Inflammatory macrophage treated with lipopolysaccharide for 1 hour (primary cell): ENCODE measurements at regions not wholly inside any gene's neighbourhood (a gene's known extent, or its start where the extent isn't known, plus 50 kb on each side); places are given as distances from the start of the nearest gene placed in this dataset.
A peak's percentile ranks its signal among the peaks of the same experiment; 100 is the strongest.

Experiments used
- DNase-seq, 2 donors: peaks; one replicate each; pipeline ENCODE4 v3.0.0-alpha.2; 2020 to 2022

DNA sequence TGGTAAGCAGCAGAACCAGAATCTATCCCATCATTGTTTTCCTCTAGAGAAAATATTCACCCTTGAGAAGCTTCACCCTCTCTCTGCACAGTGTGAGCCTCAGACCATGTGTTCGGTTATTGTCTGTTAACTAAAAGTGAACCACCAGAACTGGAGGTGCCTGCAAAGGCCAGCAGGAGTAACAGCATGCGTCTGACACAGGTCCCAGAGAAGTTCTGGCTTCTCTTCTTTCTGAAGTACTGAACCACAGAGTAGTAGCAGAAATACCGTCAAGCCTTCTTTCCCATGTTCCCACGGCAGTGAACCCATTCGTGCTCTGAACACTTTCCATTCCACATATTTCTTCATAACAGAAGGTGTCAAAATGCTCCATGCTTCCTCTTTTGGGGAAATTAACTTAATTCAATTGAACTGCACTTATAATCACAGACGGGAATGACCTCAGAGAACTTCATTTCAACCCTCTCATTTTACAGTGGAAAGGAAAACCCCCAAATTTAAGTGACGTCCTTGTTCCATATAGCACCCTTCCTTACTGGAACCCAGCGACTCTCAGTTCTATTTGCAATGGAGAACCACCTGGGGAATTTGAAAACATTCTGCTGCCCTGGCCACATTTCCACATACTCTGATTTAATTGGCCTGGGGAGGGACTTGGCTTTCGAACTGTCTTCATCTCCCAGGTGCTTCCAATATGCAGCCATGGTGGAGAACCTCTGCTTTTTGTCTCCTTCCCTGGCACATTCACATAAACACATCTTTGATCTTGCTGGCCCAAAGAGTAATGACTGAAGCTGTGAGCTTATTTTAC lies 519.1 kb downstream of the RNF144A start:
- DNase-seq = peak in 1 of 2 donors; percentile 9

DNA sequence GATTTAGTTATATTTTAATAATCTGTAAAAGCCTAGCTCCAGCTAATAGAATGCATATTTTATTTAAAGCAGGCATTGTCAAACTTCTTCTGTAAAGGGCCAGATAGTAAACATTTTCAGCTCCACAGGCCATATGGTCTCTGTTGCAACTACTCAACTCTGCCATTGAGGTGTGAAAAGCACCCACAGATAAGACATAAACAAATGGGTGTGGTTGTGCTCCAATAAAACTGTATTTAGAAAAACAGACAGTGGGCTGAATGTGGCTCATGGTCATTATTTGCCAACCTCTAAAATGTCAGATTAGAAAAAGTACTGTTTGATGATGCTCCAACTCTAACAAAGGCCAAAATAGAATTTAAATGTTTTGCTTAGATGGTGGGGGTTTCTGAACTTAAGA lies 519.9 kb downstream of the RNF144A start:
- DNase-seq = no peak

DNA sequence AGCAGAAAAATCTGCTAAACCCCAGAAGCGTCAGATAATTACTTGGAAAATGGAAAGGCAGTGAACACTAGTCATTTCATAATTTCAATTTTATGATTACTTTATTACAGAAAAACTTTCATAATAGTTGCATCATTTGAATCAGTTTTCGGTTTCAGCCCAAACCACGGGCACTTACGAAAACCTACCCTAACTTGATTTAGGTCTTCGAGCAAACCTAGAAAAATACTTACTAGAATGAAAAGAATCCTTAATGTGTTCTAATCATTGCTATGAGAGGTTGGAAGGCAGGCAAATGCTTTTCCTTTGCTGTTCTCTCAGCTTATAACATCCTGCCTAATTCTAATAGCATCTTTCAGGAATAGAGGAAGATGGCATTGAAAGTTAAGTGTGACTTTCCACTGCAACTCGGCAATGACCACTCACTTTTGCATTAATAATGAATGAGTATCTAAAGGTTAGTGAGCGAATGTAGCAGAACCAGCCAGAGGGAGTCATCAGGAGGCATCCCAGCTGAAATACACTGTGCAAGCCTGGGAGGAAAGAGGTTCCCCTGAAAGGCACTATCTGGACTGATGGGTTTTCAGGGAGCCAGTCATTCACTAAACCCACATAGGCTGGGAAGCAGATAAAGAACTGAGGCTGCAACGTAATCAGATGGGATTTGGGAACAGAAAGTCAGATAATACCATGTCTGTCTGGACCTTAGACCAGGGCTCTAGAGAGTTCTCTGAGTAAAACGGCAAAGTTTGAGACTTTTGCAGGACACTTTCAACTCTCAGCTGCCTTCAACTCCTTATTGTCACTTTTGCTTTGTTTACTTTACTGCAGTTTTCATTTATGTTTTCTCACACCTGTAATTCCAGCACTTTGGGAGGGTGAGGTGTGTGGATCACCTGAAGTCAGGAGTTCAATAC lies 520.8 kb downstream of the RNF144A start:
- peak; percentile 37 to 72 for DNase-seq

- no peak for DNase-seq
Measured at GRCh38 chr2:7438855-7439254, 521.6 kb downstream of the RNF144A start.

- DNase-seq = no peak
Measured at GRCh38 chr2:7440977-7441376, 523.8 kb downstream of the RNF144A start.

DNA sequence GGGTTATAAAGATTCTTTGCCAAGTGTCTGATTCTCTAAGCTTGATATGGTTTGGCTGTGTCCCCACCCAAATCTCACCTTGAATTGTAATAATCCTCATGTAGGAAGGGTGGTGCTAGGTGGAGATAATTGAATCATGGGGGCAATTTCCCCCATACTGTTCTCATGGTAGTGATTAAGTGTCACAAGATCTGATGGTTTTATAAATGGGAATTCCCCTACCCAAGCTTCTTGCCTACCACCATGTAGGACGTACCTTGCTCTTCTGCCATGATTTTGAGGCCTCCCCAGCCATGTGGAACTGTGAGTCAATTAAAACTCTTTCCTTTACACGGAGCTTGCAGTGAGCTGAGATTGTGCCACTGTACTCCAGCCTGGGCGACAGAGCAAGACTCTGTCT lies 524.6 kb downstream of the RNF144A start:
- peak in 1 of 2 donors; percentile 13 for DNase-seq

- no peak for DNase-seq
Measured at GRCh38 chr2:7444626-7445025, 527.4 kb downstream of the RNF144A start.

DNA sequence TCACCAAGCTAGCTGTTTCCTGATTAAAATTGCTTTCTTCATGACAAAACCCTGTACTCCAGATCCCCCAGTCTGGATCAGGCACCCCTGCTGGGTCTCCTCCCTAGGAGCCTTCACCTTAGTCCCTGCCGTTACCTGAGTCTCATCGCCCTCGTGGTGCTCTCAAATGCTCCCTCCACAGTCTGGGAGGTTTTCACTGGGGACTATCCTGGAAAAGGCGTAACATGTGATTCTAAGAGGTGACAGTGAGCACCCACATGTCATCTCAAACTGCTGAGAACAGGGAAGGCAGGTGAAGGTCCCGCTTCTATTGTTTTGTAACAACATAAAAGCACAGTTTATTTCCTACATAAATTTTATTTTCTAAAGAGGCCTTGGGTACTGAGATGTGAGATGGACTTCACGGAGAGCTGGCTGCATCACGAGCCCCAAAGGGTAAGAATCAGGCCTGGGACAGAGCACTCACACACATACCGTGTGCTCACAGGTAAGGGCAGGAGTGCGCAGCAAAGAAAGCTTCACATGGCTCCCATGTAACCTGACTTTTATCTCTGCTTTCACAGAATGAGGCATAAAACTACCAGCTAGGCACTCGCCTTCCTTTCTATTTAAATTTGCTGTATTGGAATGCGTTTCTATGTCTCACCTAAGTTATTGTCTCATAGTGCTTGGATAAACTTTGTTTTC lies 531.5 kb downstream of the RNF144A start:
- DNase-seq = no peak

DNA sequence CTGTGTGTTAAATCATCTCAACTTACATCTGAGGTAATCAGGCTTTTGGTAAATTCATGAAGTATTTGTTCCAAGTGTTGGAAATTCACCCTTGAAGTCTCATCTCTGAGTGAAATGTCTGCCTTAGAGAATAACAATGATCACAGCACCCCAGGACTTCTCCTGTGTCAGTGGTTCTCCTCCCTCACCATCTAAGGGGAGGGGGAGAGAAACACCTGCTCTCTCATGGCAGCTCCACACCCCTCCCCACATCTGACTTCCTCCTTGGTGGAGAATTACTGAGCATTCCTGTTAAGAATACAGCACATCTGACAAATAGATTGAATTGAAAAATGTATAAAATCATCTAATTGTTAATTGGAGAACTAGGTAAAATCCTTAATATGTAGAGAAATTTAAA lies 532.1 kb downstream of the RNF144A start:
- DNase-seq = no peak

DNA sequence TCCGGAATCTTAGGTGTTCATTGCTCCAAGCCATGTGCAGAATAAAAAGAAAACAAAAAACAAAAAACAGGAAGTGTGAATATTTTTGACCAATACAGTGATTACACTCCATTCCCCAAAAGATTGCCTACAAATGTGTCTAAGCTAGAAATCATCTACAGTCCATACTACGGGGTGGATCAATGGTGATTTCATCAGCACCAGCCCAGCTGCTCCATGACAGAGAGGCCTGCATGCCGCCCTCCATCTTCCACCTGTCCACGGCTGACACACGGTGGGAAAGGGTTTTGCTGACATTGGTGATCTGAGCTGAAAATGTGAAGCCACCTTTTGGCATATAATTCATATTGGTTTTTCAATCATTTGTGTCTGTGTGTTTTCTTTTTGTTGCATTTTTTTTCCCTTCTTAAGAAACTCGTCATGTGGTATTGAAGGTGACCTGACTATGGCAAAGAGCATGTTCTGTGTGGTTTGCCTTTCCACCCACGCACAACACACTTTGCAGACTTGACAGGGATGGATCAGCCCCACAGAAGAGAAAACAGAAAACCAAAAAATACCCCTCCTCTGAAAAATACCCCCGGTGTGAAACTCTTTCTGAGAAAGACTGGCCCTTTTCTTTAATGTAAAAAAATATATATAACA lies 533.1 kb downstream of the RNF144A start:
- no peak for DNase-seq

GRCh38 chr2:7450833-7451190 lies 533.6 kb downstream of the RNF144A start:
- DNase-seq = no peak

- DNase-seq = no peak
Measured at GRCh38 chr2:7452110-7452876, 535.1 kb downstream of the RNF144A start.

- DNase-seq = no peak
Measured at GRCh38 chr2:7454592-7454991, 537.4 kb downstream of the RNF144A start.

- DNase-seq = no peak
Measured at GRCh38 chr2:7456762-7457161, 539.5 kb downstream of the RNF144A start.

DNA sequence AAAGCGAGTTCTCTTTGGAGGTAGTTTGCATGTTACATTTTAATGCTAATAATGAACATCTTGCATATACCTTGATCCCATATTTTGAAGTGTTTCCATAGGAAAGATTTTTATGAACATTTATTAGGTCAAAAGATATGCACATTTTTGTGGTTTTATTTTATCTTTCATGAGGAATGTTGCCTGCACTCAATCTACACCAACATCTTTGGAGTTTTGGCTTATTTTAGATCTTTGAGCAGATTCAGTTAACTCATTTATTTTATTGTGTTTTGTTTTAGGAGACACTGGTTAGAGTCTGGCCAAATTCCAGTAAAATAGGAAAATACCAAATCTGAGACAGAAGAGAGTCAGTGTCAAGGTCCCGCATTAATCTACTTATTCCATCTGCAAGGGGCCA lies 540.9 kb downstream of the RNF144A start:
- DNase-seq = no peak

DNA sequence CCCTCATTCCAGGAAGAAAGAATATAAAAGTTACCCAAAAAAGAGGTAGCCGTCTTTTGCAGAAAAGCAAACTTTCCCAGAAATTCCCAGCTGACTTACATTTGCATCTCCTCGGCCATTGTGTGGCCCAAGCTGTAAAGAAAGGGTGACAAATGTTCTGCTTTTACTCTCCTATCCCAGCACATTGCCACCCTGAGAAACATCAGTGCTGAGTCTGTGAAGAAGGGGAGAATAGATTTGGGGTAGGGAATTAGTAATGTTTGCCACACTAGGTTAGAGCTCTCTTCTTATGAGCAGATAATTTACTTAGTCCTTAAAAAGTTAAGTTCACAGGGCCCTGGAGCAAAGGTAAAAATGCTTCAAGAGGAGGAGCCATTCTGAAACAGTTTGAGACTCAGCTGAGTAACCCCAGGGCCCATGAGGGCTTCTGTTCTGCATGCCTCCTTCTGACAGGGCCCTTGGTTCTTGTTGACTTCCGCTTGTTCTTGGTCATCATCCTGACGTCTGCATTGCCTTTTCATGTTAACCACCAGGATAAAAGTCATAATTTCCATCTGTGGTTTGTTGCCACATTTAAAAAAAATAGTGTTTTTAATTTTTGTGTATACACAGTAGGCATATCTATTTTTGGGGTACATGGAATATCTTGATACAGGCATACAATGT lies 550.7 kb downstream of the RNF144A start:
- DNase-seq = no peak

- no peak for DNase-seq
Measured at GRCh38 chr2:7468448-7468828, 551.2 kb downstream of the RNF144A start.

- DNase-seq = no peak
Measured at GRCh38 chr2:7468955-7469354, 551.7 kb downstream of the RNF144A start.

DNA sequence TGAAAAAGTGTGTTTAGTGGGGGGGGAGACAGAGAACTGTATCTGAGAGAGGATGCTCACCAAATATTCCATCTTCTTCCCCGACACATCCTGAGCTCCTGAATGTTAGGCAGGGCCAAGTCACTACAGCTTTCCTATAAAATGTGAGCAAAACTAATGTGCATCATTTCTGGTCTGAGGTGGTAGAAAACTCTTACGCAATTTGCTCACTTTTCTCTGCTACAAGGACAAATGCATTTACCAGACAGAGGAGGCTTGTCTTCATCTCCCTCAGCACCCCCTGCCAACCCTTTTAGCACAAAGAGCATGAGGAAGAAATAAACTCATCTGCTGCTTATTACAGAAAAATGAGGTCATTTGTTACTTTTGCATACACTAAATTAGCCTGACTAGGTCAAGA lies 554.0 kb downstream of the RNF144A start:
- DNase-seq = no peak

DNA sequence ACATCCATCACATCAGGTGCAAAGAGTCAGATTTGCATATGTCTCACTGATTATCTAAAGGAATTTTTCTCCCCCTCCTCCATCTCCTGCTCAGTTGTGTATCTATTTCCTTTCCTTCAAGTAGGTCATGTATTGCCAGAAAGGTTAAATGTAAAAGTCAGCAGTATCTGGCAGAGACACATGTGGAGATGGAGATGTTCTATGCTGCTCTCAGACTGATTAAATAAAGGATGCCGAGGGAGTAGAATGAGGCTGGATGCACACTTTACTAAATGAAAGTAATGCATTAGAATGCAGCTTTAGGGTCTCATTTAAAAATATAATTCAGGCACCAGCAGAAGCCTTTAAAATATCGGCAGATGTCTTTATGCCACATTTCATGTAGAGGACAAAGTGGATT lies 555.3 kb downstream of the RNF144A start:
- no peak for DNase-seq

DNA sequence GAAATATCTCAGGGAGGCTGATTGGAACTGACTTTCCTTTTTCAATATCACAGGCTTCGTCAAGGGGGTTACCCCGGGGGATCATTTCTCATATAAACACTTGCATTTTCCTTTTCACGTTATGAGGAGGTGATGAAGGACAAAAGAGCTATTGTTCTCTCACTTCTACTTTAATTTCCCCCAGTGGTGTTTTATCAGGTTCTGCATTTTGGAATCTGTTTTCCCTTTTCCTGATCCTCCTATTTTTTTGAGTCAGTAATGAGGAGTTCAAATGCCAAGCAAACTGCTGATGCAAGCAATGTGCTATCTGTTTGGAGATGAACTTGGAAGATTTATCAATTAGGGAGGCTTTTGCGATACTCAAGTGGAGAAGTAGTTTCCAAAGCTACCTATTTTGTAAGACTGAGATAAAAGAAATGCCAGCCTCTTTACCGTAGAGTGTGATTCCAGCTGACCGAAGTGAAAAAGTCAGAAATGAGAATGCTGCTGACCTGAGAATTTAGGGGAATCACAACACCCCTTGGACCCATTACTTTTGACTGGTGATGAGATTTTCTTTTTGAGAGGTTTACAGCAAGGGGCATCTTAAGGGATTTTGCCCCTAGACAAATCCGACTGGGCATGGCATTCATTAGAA lies 556.0 kb downstream of the RNF144A start:
- no peak for DNase-seq
